IMR-90 (cell line): ENCODE measurements at regions not wholly inside any gene's neighbourhood (a gene's known extent, or its start where the extent isn't known, plus 50 kb on each side); places are given as distances from the start of the nearest gene placed in this dataset.
A peak's percentile ranks its signal among the peaks of the same experiment; 100 is the strongest.

Experiments
- ATAC-seq: fragments of 200-7000 bp; cut with Tn5 transposase; 2 replicates; pipeline ENCODE4 v1.9.1; 2020; ENCODE audit warnings: low read depth, mild to moderate bottlenecking, moderate library complexity
- BruUV-seq: library from RNA; stranded (reverse); fragments of 400-500 nt; replicated peaks from 2 replicates; lab custom pipeline; 2021; lab: Mats Ljungman, UMichigan
- CTCF ChIA-PET: fragments of 300-600 bp; formaldehyde crosslinking; extraction: SDS; loops from one replicate; lab custom pipeline; 2021; ENCODE audit warnings: antibody characterized with exemption; lab: Yijun Ruan, JAX
- POLR2A ChIA-PET: fragments of 300-600 bp; sonication (Branson Sonifier 250); formaldehyde crosslinking; loops from one replicate; lab custom pipeline; 2022; ENCODE audit warnings: antibody characterized with exemption; ENCODE audit not compliant: unreplicated experiment; lab: Charles Lee
- DNase-seq: peaks from one replicate; pipeline ENCODE4 v3.0.0; 2013
- H2AFZ ChIP-seq: replicated peaks from 2 replicates; pipeline ENCODE3; 2013; ENCODE audit warnings: low read length, mild to moderate bottlenecking; ENCODE audit not compliant: poor library complexity
- H2AK5ac ChIP-seq: 2 replicates; pipeline ENCODE4 v1.6.1; 2013; ENCODE audit warnings: low read depth, low read length, inconsistent platforms
- H2AK9ac ChIP-seq: replicated peaks from 2 replicates; pipeline ENCODE3; 2013; ENCODE audit warnings: mild to moderate bottlenecking, low read depth, low read length, moderate library complexity; ENCODE audit not compliant: poor library complexity
- H2BK120ac ChIP-seq: 2 replicates; pipeline ENCODE4 v1.6.1; 2013; ENCODE audit warnings: low read depth, low read length, inconsistent platforms
- H2BK15ac ChIP-seq: 3 replicates; pipeline ENCODE4 v1.6.1; 2013; ENCODE audit warnings: low read depth, low read length, inconsistent platforms
- H2BK20ac ChIP-seq: 2 replicates; pipeline ENCODE4 v1.6.1; 2013; ENCODE audit warnings: low read depth, mild to moderate bottlenecking, inconsistent platforms, low read length, moderate library complexity
- H2BK5ac ChIP-seq: 2 replicates; pipeline ENCODE4 v1.6.1; 2013; ENCODE audit warnings: mild to moderate bottlenecking, low read depth, low read length, inconsistent platforms; ENCODE audit not compliant: poor library complexity, severe bottlenecking
- H3K14ac ChIP-seq: replicated peaks from 2 replicates; pipeline ENCODE4 v1.6.1; 2013; ENCODE audit warnings: low read depth, low read length, inconsistent platforms
- H3K18ac ChIP-seq: 2 replicates; pipeline ENCODE4 v1.6.1; 2013; ENCODE audit warnings: low read depth, low read length, control low read depth
- H3K23ac ChIP-seq: 2 replicates; pipeline ENCODE4 v1.6.1; 2013; ENCODE audit warnings: low read depth, low read length, inconsistent platforms
- H3K27ac ChIP-seq: 2 replicates; pipeline ENCODE4 v1.5.1; 2013; ENCODE audit warnings: mild to moderate bottlenecking, control low read depth, low read length; ENCODE audit not compliant: insufficient read depth
- H3K27me3 ChIP-seq: 2 replicates; pipeline ENCODE4 v1.6.1; 2013; ENCODE audit warnings: low read length; ENCODE audit not compliant: control insufficient read depth, insufficient read depth
- H3K36me3 ChIP-seq: 2 replicates; pipeline ENCODE4 v1.6.1; 2013; ENCODE audit warnings: low read length, mixed read lengths; ENCODE audit not compliant: control insufficient read depth, insufficient read depth
- H3K4ac ChIP-seq: 2 replicates; pipeline ENCODE4 v1.6.1; 2013; ENCODE audit warnings: low read depth, low read length, inconsistent platforms
- H3K4me1 ChIP-seq: 2 replicates; pipeline ENCODE4 v1.6.1; 2013; ENCODE audit warnings: low read length, mixed read lengths; ENCODE audit not compliant: control insufficient read depth, insufficient read depth
- H3K4me2 ChIP-seq: 2 replicates; pipeline ENCODE4 v1.6.1; 2013; ENCODE audit warnings: low read depth, mild to moderate bottlenecking, control low read depth, low read length, moderate library complexity
- H3K4me3 ChIP-seq: 2 replicates; pipeline ENCODE4 v1.5.1; 2013; ENCODE audit warnings: low read depth, mild to moderate bottlenecking, control low read depth, low read length, moderate library complexity; ENCODE audit not compliant: insufficient read depth
- H3K56ac ChIP-seq: 2 replicates; pipeline ENCODE4 v1.6.1; 2013; ENCODE audit warnings: low read length, inconsistent platforms; ENCODE audit not compliant: insufficient read depth; ENCODE audit errors: extremely low read depth
- H3K79me1 ChIP-seq, 2 experiments: 2 replicates each; pipeline ENCODE4 v1.6.1; 2013; ENCODE audit warnings: low read length in 2 of 2, inconsistent platforms in 1 of 2, low read depth in 1 of 2
- H3K9ac ChIP-seq: 2 replicates; pipeline ENCODE4 v1.6.1; 2013; ENCODE audit warnings: low read depth, low read length, control low read depth
- H3K9me1 ChIP-seq: 2 replicates; pipeline ENCODE4 v1.6.1; 2013; ENCODE audit warnings: low read length, inconsistent platforms; ENCODE audit not compliant: insufficient read depth
- H3K9me3 ChIP-seq: 2 replicates; pipeline ENCODE4 v1.6.1; 2013; ENCODE audit warnings: low read length; ENCODE audit not compliant: control insufficient read depth, insufficient read depth
- H4K20me1 ChIP-seq: 2 replicates; pipeline ENCODE4 v1.6.1; 2013; ENCODE audit warnings: low read length, inconsistent platforms; ENCODE audit not compliant: insufficient read depth
- H4K5ac ChIP-seq: 2 replicates; pipeline ENCODE4 v1.6.1; 2013; ENCODE audit warnings: mild to moderate bottlenecking, low read depth, low read length, control low read depth
- H4K8ac ChIP-seq, 2 experiments: 2 replicates each; pipeline ENCODE4 v1.6.1; 2013; ENCODE audit warnings: low read depth in 2 of 2, low read length in 2 of 2, control low read depth in 1 of 2, inconsistent platforms in 1 of 2
- H4K91ac ChIP-seq: 2 replicates; pipeline ENCODE4 v1.6.1; 2013; ENCODE audit warnings: low read depth, low read length, inconsistent platforms; ENCODE audit not compliant: insufficient read depth
- BHLHE40 ChIP-seq: fragments of 150-350 bp; IDR thresholded peaks from 2 replicates; pipeline ENCODE4 v1.6.1; 2016; ENCODE audit warnings: mild to moderate bottlenecking, low read depth, low read length
- CEBPB ChIP-seq: IDR thresholded peaks from 2 replicates; pipeline ENCODE4 v1.6.1; 2012; ENCODE audit warnings: low read depth, low read length, improper control_type of control experiment
- CHD1 ChIP-seq: IDR thresholded peaks from 2 replicates; pipeline ENCODE4 v1.6.1; 2012; ENCODE audit warnings: low read depth, low read length, improper control_type of control experiment
- FOS ChIP-seq: fragments of 150-350 bp; IDR thresholded peaks from 2 replicates; pipeline ENCODE4 v1.6.1; 2016; ENCODE audit warnings: low read depth, low read length
- MAFK ChIP-seq: IDR thresholded peaks from 2 replicates; pipeline ENCODE4 v1.6.1; 2012; ENCODE audit warnings: low read depth, low read length, improper control_type of control experiment
- MAZ ChIP-seq: IDR thresholded peaks from 2 replicates; pipeline ENCODE4 v1.6.1; 2012; ENCODE audit warnings: low read depth, mild to moderate bottlenecking, low read length, improper control_type of control experiment, moderate library complexity, borderline replicate concordance
- MXI1 ChIP-seq: IDR thresholded peaks from 2 replicates; pipeline ENCODE4 v1.6.1; 2012; ENCODE audit warnings: low read depth, mild to moderate bottlenecking, low read length, moderate library complexity, borderline replicate concordance
- NFE2L2 ChIP-seq: fragments of 150-350 bp; IDR thresholded peaks from 2 replicates; pipeline ENCODE4 v1.6.1; 2016; ENCODE audit warnings: low read depth, mild to moderate bottlenecking, low read length
- POLR2A ChIP-seq: IDR thresholded peaks from 2 replicates; pipeline ENCODE4 v1.6.1; 2012; ENCODE audit warnings: mild to moderate bottlenecking, low read depth, low read length
- RAD21 ChIP-seq: IDR thresholded peaks from 2 replicates; pipeline ENCODE4 v1.6.1; 2012; ENCODE audit warnings: low read length, improper control_type of control experiment
- RCOR1 ChIP-seq: IDR thresholded peaks from 2 replicates; pipeline ENCODE4 v1.6.1; 2012; ENCODE audit warnings: mild to moderate bottlenecking, low read length, improper control_type of control experiment; ENCODE audit not compliant: insufficient replicate concordance
- RFX5 ChIP-seq: IDR thresholded peaks from 2 replicates; pipeline ENCODE4 v1.8.0; 2012; ENCODE audit warnings: low read depth, mild to moderate bottlenecking, low read length, moderate library complexity
- SMC3 ChIP-seq: fragments of 150-350 bp; IDR thresholded peaks from 2 replicates; pipeline ENCODE4 v1.6.1; 2016; ENCODE audit warnings: low read depth, mild to moderate bottlenecking, antibody characterized with exemption, low read length, moderate library complexity
- WGBS, 2 experiments: methylation state at CpG; one replicate each; pipeline versions ENCODE4 v1.1.5 to v1.1.7; 2013; ENCODE audit warnings: missing lambda C conversion rate in 2 of 2; ENCODE audit not compliant: insufficient read length in 1 of 2; ENCODE audit errors: extremely low coverage in 2 of 2; 5-methylcytosine and 5-hydroxymethylcytosine counted together
- dilution Hi-C: fragments of 300-500 bp; cut with HindIII; formaldehyde crosslinking; loops from one replicate; pipeline ENCODE4 v1.14.3; 2018; ENCODE audit warnings: low sequenced_read_pairs; ENCODE audit not compliant: unreplicated experiment
- in situ Hi-C: fragments of 300-500 bp; cut with MboI; formaldehyde crosslinking; loops from 3 replicates; pipeline ENCODE4 v1.14.3; 2019; ENCODE audit warnings: low sequenced_read_pairs, inconsistent platforms, mixed read lengths
- intact Hi-C: fragments of 100-400 bp; cut with micrococcal nuclease; formaldehyde crosslinking; loops from 2 replicates; pipeline ENCODE4 v1.10.0; 2022
- TF ChIP-seq, protein P1 (sequence below): fragments of 150-350 bp; IDR thresholded peaks from 2 replicates; pipeline ENCODE4 v1.6.1; 2017; ENCODE audit warnings: mild to moderate bottlenecking, antibody characterized with exemption, low read length, low read depth
- TF ChIP-seq, protein P2 (sequence below): fragments of 150-350 bp; IDR thresholded peaks from 2 replicates; pipeline ENCODE4 v1.6.1; 2016; ENCODE audit warnings: low read depth, mild to moderate bottlenecking, low read length, moderate library complexity, borderline replicate concordance
- TF ChIP-seq, protein P3 (sequence below): conservative IDR thresholded peaks from 2 replicates; pipeline ENCODE4 v1.5.1; 2012; ENCODE audit warnings: mild to moderate bottlenecking, low read depth, low read length, improper control_type of control experiment

DNA sequence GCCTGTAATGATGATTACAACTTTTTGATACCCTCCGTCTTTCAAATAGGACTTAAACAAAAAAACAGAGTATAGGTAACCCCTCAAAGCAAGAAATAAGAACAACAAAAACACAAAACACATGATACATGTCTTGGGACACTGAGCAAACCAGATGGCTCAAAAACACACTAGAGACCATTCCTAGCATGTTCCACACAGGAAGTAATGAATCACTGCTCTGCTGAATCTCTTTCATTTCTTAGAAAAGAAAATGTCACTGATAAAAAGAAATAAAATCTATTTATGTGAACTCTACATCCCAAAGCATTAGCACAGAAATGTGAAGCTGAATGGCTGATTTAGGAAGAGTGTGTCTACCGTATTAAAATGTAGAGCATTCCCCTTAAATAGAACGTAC lies 134.5 kb upstream of the IL15 start:
- H3K27me3 ChIP-seq = no peaks in the 10 kb centered on the region
- no peak overlapping the region for H2BK120ac ChIP-seq
- no peak overlapping the region for H3K4me2 ChIP-seq
- ChIA-PET CTCF (no interaction called here), POLR2A (no interaction called here)
- no TSS peak for BruUV-seq
- no peaks in the 10 kb centered on the region for H3K36me3 ChIP-seq
- no peak overlapping the region for H4K5ac ChIP-seq
- no peak overlapping the region for H2BK20ac ChIP-seq
- no peak overlapping the region for H4K91ac ChIP-seq
- peak overlapping the region; percentile 37; the same call in 1 of the 2 replicates for H3K27ac ChIP-seq
- no peak overlapping the region; a peak in 1 of 4 replicates for H4K8ac ChIP-seq
- H2AFZ ChIP-seq = no peak overlapping the region
- no peak overlapping the region for H2BK15ac ChIP-seq
- no peak overlapping the region for H3K23ac ChIP-seq
- H3K56ac ChIP-seq = no peak overlapping the region
- H3K4me1 ChIP-seq = no peaks in the 10 kb centered on the region
- no peak overlapping the region for H3K4ac ChIP-seq
- H3K4me3 ChIP-seq = no peak overlapping the region
- no peaks in the 10 kb centered on the region for H3K79me1 ChIP-seq
- in situ Hi-C loops (no loop called here), dilution Hi-C loops (no loop called here), intact Hi-C loops (no loop called here)
- peak; percentile 54 for DNase-seq
- no peak overlapping the region for H2AK5ac ChIP-seq
- H3K9ac ChIP-seq = no peak overlapping the region
- no peak overlapping the region for H3K18ac ChIP-seq
- peak; percentile 59 for ATAC-seq
- TF ChIP-seq RAD21 (no peak), RCOR1 (no peak), FOS (no peak), BHLHE40 (no peak), MXI1 (no peak), NFE2L2 (no peak), MAFK (no peak), RFX5 (no peak), MAZ (no peak), CHD1 (no peak), SMC3 (no peak), POLR2A (no peak), CEBPB (no peak)
- TF ChIP-seq, protein P1, sequence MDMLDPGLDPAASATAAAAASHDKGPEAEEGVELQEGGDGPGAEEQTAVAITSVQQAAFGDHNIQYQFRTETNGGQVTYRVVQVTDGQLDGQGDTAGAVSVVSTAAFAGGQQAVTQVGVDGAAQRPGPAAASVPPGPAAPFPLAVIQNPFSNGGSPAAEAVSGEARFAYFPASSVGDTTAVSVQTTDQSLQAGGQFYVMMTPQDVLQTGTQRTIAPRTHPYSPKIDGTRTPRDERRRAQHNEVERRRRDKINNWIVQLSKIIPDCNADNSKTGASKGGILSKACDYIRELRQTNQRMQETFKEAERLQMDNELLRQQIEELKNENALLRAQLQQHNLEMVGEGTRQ = no peak
- TF ChIP-seq, protein P2, sequence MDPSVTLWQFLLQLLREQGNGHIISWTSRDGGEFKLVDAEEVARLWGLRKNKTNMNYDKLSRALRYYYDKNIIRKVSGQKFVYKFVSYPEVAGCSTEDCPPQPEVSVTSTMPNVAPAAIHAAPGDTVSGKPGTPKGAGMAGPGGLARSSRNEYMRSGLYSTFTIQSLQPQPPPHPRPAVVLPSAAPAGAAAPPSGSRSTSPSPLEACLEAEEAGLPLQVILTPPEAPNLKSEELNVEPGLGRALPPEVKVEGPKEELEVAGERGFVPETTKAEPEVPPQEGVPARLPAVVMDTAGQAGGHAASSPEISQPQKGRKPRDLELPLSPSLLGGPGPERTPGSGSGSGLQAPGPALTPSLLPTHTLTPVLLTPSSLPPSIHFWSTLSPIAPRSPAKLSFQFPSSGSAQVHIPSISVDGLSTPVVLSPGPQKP = no peak
- TF ChIP-seq, protein P3, sequence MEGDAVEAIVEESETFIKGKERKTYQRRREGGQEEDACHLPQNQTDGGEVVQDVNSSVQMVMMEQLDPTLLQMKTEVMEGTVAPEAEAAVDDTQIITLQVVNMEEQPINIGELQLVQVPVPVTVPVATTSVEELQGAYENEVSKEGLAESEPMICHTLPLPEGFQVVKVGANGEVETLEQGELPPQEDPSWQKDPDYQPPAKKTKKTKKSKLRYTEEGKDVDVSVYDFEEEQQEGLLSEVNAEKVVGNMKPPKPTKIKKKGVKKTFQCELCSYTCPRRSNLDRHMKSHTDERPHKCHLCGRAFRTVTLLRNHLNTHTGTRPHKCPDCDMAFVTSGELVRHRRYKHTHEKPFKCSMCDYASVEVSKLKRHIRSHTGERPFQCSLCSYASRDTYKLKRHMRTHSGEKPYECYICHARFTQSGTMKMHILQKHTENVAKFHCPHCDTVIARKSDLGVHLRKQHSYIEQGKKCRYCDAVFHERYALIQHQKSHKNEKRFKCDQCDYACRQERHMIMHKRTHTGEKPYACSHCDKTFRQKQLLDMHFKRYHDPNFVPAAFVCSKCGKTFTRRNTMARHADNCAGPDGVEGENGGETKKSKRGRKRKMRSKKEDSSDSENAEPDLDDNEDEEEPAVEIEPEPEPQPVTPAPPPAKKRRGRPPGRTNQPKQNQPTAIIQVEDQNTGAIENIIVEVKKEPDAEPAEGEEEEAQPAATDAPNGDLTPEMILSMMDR = no peak
- H4K20me1 ChIP-seq = no peaks in the 10 kb centered on the region
- no CpG with 5 or more reads among the region's 3 CpGs for WGBS, 2 experiments
- no peaks in the 10 kb centered on the region for H3K9me3 ChIP-seq
- no peak overlapping the region for H2BK5ac ChIP-seq
- H3K9me1 ChIP-seq = no peaks in the 10 kb centered on the region
- no peak overlapping the region for H2AK9ac ChIP-seq
- no peak overlapping the region for H3K14ac ChIP-seq
